ENCODE measurements at regions not wholly inside any gene's neighbourhood (a gene's known extent, or its start where the extent isn't known, plus 50 kb on each side); places are given as distances from the start of the nearest gene placed in this dataset.
"Not testable (repeated sequence)": the region's sequence is repeated elsewhere in the genome, so short reads cannot be mapped to it uniquely, and the experiment has no call there.

- H3K9me3 ChIP-seq (replicated peaks in 1 of 11); H3K9ac ChIP-seq; H3K27ac ChIP-seq; H3K4me1 ChIP-seq; H3K4me3 ChIP-seq; H3K4me2 ChIP-seq; H3K36me3 ChIP-seq; H4K20me1 ChIP-seq; H3K27me3 ChIP-seq: not testable (repeated sequence)
These were observed 106.0 kb upstream of the THOC3 start for GRCh38 chr5:176073996-176074571.

- H3K9me3 ChIP-seq (replicated peaks in 1 of 11); H3K4me3 ChIP-seq; H4K20me1 ChIP-seq; H3K27ac ChIP-seq; H3K4me2 ChIP-seq; H3K9ac ChIP-seq; H3K27me3 ChIP-seq; H3K36me3 ChIP-seq; H3K4me1 ChIP-seq: not testable (repeated sequence)
These were observed 115.6 kb upstream of the THOC3 start for GRCh38 chr5:176083717-176084116.

GRCh38 chr5:176103083-176103482, 135.0 kb upstream of the THOC3 start:
- H4K20me1 ChIP-seq; H3K4me1 ChIP-seq; H3K4me2 ChIP-seq; H3K27ac ChIP-seq; H3K9ac ChIP-seq; H3K9me3 ChIP-seq (replicated peaks in 1 of 11); H3K27me3 ChIP-seq; H3K36me3 ChIP-seq; H3K4me3 ChIP-seq: not testable (repeated sequence)

- not testable (repeated sequence) for H3K4me1 ChIP-seq; H4K20me1 ChIP-seq; H3K27me3 ChIP-seq; H3K4me2 ChIP-seq; H3K4me3 ChIP-seq; H3K9ac ChIP-seq; H3K9me3 ChIP-seq (replicated peaks in 1 of 11); H3K36me3 ChIP-seq; H3K27ac ChIP-seq
These were observed 125.3 kb upstream of the SIMC1 start for GRCh38 chr5:176112888-176113287.

GRCh38 chr5:176113673-176114335, 124.4 kb upstream of the SIMC1 start:
- H3K9ac ChIP-seq; H3K9me3 ChIP-seq (replicated peaks in 1 of 11); H3K4me1 ChIP-seq; H3K4me3 ChIP-seq; H4K20me1 ChIP-seq; H3K27ac ChIP-seq; H3K27me3 ChIP-seq; H3K36me3 ChIP-seq; H3K4me2 ChIP-seq: not testable (repeated sequence)

- not testable (repeated sequence) for H3K9me3 ChIP-seq (replicated peaks in 1 of 11); H3K4me2 ChIP-seq; H3K36me3 ChIP-seq; H3K27me3 ChIP-seq; H4K20me1 ChIP-seq; H3K9ac ChIP-seq; H3K4me3 ChIP-seq; H3K27ac ChIP-seq; H3K4me1 ChIP-seq
These were observed 123.4 kb upstream of the SIMC1 start for GRCh38 chr5:176114825-176115224.

- not testable (repeated sequence) for H3K27me3 ChIP-seq; H4K20me1 ChIP-seq; H3K36me3 ChIP-seq; H3K27ac ChIP-seq; H3K9me3 ChIP-seq (replicated peaks in 1 of 11); H3K4me2 ChIP-seq; H3K9ac ChIP-seq; H3K4me1 ChIP-seq; H3K4me3 ChIP-seq
These were observed 120.5 kb upstream of the SIMC1 start for GRCh38 chr5:176117699-176118238.

GRCh38 chr5:176122361-176122760, 115.9 kb upstream of the SIMC1 start:
- H3K36me3 ChIP-seq; H4K20me1 ChIP-seq; H3K27me3 ChIP-seq; H3K4me2 ChIP-seq; H3K27ac ChIP-seq; H3K9ac ChIP-seq; H3K9me3 ChIP-seq (replicated peaks in 1 of 11); H3K4me3 ChIP-seq; H3K4me1 ChIP-seq: not testable (repeated sequence)

- not testable (repeated sequence) for H3K4me2 ChIP-seq; H3K9ac ChIP-seq; H3K4me1 ChIP-seq; H3K27ac ChIP-seq; H3K36me3 ChIP-seq; H4K20me1 ChIP-seq; H3K4me3 ChIP-seq; H3K27me3 ChIP-seq; H3K9me3 ChIP-seq (replicated peaks in 1 of 11)
These were observed 114.1 kb upstream of the SIMC1 start for GRCh38 chr5:176124120-176124519.

GRCh38 chr5:176131771-176132170, 106.5 kb upstream of the SIMC1 start:
- TF ChIP-seq Cebpa-rat (IDR thresholded peaks at IDR 0.05), result no peak

More at GRCh38 chr5:176131771-176132170, 106.5 kb upstream of the SIMC1 start:
- H3K9ac ChIP-seq, result no peak overlapping the region
- H4K20me1 ChIP-seq, result peaks cover 0 to 7% (median 0%) of the 10 kb centered on the region in 11 experiments; a peak in 1 of 22 replicates
- peaks cover 0 to 12% (median 0%) of the 10 kb centered on the region in 11 experiments; a peak in 4 of 22 replicates for H3K27me3 ChIP-seq
- H3K27ac ChIP-seq, result no peak overlapping the region
- H3K4me1 ChIP-seq, result peaks cover 0 to 25% (median 20%) of the 10 kb centered on the region in 10 experiments; a peak in 17 of 20 replicates
- H3K4me3 ChIP-seq, result no peak overlapping the region
- no peaks in the 10 kb centered on the region for H3K36me3 ChIP-seq
- peaks cover 0 to 3% (median 0%) of the 10 kb centered on the region in 11 experiments; a peak in 1 of 22 replicates for H3K9me3 ChIP-seq (replicated peaks in 1 of 11)
- H3K4me2 ChIP-seq, result no peak overlapping the region

All from BLaER1 treated with 17β-estradiol and CSF1 and Interleukin-3, amounts not matched to agents 10 nM and 100 nM (cell line).